ENCODE measurements at regions not wholly inside any gene's neighbourhood (a gene's known extent, or its start where the extent isn't known, plus 50 kb on each side); places are given as distances from the start of the nearest gene placed in this dataset.

DNA sequence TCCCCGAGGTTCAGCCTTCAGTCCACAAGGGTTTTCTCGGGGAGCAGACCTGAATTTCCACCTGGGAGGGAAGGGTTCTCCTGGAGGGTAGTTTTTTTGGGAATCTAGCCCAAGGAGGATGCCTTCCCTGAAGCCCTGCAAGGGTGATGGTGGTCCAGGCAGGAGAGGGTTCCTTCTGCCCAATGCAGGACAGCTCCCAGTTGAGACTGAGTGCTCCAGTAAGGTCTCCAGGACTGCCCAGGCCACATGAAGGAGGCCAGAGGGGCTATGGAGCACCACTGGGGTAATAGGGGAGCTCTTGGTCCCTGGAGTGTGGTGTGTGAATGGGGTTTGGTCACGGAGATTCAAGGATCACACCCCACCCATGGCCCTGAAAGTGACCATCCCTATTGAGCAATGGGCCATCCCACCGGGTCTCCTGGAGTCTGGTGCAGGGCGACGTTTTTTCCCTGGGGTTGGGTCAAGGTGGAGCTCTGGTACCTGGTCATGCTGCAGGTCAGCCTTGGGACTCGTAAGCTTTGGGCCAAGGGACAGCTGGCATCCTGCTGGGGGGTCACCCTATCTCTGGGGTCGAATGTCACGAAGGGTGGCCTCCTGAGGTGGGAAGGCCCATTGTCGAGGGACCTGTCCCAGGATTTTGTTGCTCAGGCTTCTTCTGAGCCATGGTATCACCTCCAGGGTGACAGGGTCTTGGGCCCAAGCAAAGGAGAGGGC, 196.5 kb downstream of the UBE3A start:
- TF ChIP-seq, protein P1, sequence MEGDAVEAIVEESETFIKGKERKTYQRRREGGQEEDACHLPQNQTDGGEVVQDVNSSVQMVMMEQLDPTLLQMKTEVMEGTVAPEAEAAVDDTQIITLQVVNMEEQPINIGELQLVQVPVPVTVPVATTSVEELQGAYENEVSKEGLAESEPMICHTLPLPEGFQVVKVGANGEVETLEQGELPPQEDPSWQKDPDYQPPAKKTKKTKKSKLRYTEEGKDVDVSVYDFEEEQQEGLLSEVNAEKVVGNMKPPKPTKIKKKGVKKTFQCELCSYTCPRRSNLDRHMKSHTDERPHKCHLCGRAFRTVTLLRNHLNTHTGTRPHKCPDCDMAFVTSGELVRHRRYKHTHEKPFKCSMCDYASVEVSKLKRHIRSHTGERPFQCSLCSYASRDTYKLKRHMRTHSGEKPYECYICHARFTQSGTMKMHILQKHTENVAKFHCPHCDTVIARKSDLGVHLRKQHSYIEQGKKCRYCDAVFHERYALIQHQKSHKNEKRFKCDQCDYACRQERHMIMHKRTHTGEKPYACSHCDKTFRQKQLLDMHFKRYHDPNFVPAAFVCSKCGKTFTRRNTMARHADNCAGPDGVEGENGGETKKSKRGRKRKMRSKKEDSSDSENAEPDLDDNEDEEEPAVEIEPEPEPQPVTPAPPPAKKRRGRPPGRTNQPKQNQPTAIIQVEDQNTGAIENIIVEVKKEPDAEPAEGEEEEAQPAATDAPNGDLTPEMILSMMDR (IDR thresholded peaks at IDR 0.05 in 2 of 3, conservative IDR thresholded peaks at IDR 0.05 in 1 of 3; ENCODE audit: insufficient read depth in 2 of 3, low read depth in 1 of 3, low read length in 3 of 3) = no peak
- TF ChIP-seq, protein P2, sequence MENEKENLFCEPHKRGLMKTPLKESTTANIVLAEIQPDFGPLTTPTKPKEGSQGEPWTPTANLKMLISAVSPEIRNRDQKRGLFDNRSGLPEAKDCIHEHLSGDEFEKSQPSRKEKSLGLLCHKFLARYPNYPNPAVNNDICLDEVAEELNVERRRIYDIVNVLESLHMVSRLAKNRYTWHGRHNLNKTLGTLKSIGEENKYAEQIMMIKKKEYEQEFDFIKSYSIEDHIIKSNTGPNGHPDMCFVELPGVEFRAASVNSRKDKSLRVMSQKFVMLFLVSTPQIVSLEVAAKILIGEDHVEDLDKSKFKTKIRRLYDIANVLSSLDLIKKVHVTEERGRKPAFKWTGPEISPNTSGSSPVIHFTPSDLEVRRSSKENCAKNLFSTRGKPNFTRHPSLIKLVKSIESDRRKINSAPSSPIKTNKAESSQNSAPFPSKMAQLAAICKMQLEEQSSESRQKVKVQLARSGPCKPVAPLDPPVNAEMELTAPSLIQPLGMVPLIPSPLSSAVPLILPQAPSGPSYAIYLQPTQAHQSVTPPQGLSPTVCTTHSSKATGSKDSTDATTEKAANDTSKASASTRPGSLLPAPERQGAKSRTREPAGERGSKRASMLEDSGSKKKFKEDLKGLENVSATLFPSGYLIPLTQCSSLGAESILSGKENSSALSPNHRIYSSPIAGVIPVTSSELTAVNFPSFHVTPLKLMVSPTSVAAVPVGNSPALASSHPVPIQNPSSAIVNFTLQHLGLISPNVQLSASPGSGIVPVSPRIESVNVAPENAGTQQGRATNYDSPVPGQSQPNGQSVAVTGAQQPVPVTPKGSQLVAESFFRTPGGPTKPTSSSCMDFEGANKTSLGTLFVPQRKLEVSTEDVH (IDR thresholded peaks at IDR 0.05; ENCODE audit: low read depth, partially characterized antibody) = no peak
- no peak for TF ChIP-seq TEAD4 (IDR thresholded peaks at IDR 0.05; ENCODE audit: low read length)
- no peak for TF ChIP-seq TEAD4 (CRISPR knock-in tag; IDR thresholded peaks at IDR 0.05; ENCODE audit: borderline replicate concordance)
- no peak for TF ChIP-seq NR2F6 (CRISPR knock-in tag; IDR thresholded peaks at IDR 0.05)
- TF ChIP-seq FOSL1 (tag; conservative IDR thresholded peaks at IDR 0.05) = no peak
